ENCODE measurements at regions not wholly inside any gene's neighbourhood (a gene's known extent, or its start where the extent isn't known, plus 50 kb on each side); places are given as distances from the start of the nearest gene placed in this dataset.
"Not testable (repeated sequence)": the region's sequence is repeated elsewhere in the genome, so short reads cannot be mapped to it uniquely, and the experiment has no call there.

- not testable (repeated sequence) for TF ChIP-seq CTCF (conservative IDR thresholded peaks at IDR 0.05); EZH2 (IDR thresholded peaks at IDR 0.05; ENCODE audit: low read depth)
Measured at GRCh38 chr17:20877384-20877783, 165.4 kb downstream of the USP22 start.
